Keratinocyte (primary cell): ENCODE measurements at regions not wholly inside any gene's neighbourhood (a gene's known extent, or its start where the extent isn't known, plus 50 kb on each side); places are given as distances from the start of the nearest gene placed in this dataset.

Experiments
- DNase-seq: peaks from one replicate; pipeline ENCODE4 v3.0.0-alpha.2; 2011; ENCODE audit warnings: low read depth, missing footprints, low spot score
- FAIRE-seq: peaks from 2 replicates; lab custom pipeline; 2011; peaks lifted over from hg19 to GRCh38; lab: Jason Lieb, UNC
- H2AFZ ChIP-seq: 2 replicates; pipeline ENCODE4 v1.6.0; 2012; ENCODE audit warnings: low read length, control low read depth, inconsistent platforms; ENCODE audit not compliant: control insufficient read depth
- H3K27ac ChIP-seq: 2 replicates; pipeline ENCODE4 v1.5.1; 2011; ENCODE audit warnings: low read length; ENCODE audit not compliant: control insufficient read depth, insufficient read depth
- H3K27me3 ChIP-seq: 3 replicates; pipeline ENCODE4 v1.6.0; 2011; ENCODE audit warnings: low read length; ENCODE audit not compliant: control insufficient read depth, insufficient read depth; ENCODE audit errors: extremely low read depth
- H3K36me3 ChIP-seq, 2 experiments: 2 replicates in 1 of 2; 3 replicates in 1 of 2; pipeline ENCODE4 v1.5.1; 2011; ENCODE audit warnings: low read length in 2 of 2, mild to moderate bottlenecking in 1 of 2; ENCODE audit not compliant: control insufficient read depth in 2 of 2, insufficient read depth in 2 of 2; ENCODE audit errors: extremely low read depth in 1 of 2
- H3K4me1 ChIP-seq: 3 replicates; pipeline ENCODE4 v1.5.1; 2011; ENCODE audit warnings: low read length; ENCODE audit not compliant: control insufficient read depth, insufficient read depth; ENCODE audit errors: extremely low read depth
- H3K4me2 ChIP-seq: 3 replicates; pipeline ENCODE4 v1.6.0; 2011; ENCODE audit warnings: low read depth, low read length; ENCODE audit not compliant: control insufficient read depth, insufficient read depth; ENCODE audit errors: extremely low read depth
- H3K4me3 ChIP-seq, 3 experiments: fragments of 200-600 bp in 1 of 3; sonication (generic) in 1 of 3; 2 replicates in 2 of 3; 3 replicates in 1 of 3; pipeline ENCODE4 v1.5.1; 2011 to 2016; ENCODE audit warnings: low read length in 3 of 3, mild to moderate bottlenecking in 3 of 3, control low read depth in 2 of 3, inconsistent platforms in 1 of 3, low read depth in 1 of 3, mixed read lengths in 1 of 3, mixed run types in 1 of 3, moderate library complexity in 1 of 3; ENCODE audit not compliant: control insufficient read depth in 2 of 3, insufficient read depth in 2 of 3; ENCODE audit errors: extremely low read depth in 1 of 3
- H3K79me2 ChIP-seq: 2 replicates; pipeline ENCODE4 v1.6.0; 2012; ENCODE audit warnings: low read length; ENCODE audit not compliant: control insufficient read depth, insufficient read depth
- H3K9ac ChIP-seq: 3 replicates; pipeline ENCODE4 v1.6.0; 2011; ENCODE audit warnings: low read length; ENCODE audit not compliant: control insufficient read depth, insufficient read depth; ENCODE audit errors: extremely low read depth
- H3K9me1 ChIP-seq: 3 replicates; pipeline ENCODE4 v1.6.0; 2011; ENCODE audit warnings: low read length; ENCODE audit not compliant: control insufficient read depth, insufficient read depth; ENCODE audit errors: extremely low read depth
- H3K9me3 ChIP-seq: 2 replicates; pipeline ENCODE4 v1.5.1; 2012; ENCODE audit warnings: low read depth, low read length; ENCODE audit not compliant: control insufficient read depth
- H4K20me1 ChIP-seq: 3 replicates; pipeline ENCODE4 v1.6.0; 2011; ENCODE audit warnings: low read length; ENCODE audit not compliant: control insufficient read depth, insufficient read depth; ENCODE audit errors: extremely low read depth
- CTCF ChIP-seq, 3 experiments: IDR thresholded peaks in 1 of 3; conservative IDR thresholded peaks in 1 of 3; optimal IDR thresholded peaks in 1 of 3; 2 replicates in 2 of 3; 3 replicates in 1 of 3; pipeline versions ENCODE3 to v1.5.1; 2011; ENCODE audit warnings: low read length in 3 of 3, mild to moderate bottlenecking in 3 of 3, moderate library complexity in 2 of 3, control low read depth in 1 of 3, inconsistent platforms in 1 of 3; ENCODE audit not compliant: insufficient read depth in 2 of 3; ENCODE audit errors: extremely low read depth in 1 of 3
- EZH2 ChIP-seq: IDR thresholded peaks from one replicate; pipeline ENCODE4 v1.6.1; 2012; ENCODE audit warnings: inconsistent platforms, mild to moderate bottlenecking, low read length, moderate library complexity
- dilution Hi-C: fragments of 300-500 bp; cut with MboI; formaldehyde crosslinking; loops from one replicate; pipeline ENCODE4 v1.7.0; 2020; ENCODE audit warnings: low sequenced_read_pairs; ENCODE audit not compliant: extremely low pct_ligation_motif_present

- dilution Hi-C loops = no loop called here
- no peaks in the 10 kb centered on the region for H3K9me3 ChIP-seq
- no peaks in the 10 kb centered on the region for H3K27me3 ChIP-seq
- no peak overlapping the region for H3K4me2 ChIP-seq
- H2AFZ ChIP-seq = no peak overlapping the region
- no peaks in the 10 kb centered on the region for H3K4me1 ChIP-seq
- H3K9ac ChIP-seq = no peak overlapping the region
- H3K9me1 ChIP-seq = no peaks in the 10 kb centered on the region
- no peak for DNase-seq
- H3K79me2 ChIP-seq = no peaks in the 10 kb centered on the region
- FAIRE-seq = no peak
- TF ChIP-seq EZH2 (no peak), CTCF (optimal IDR thresholded peaks at IDR 0.05 in 1 of 3, IDR thresholded peaks at IDR 0.05 in 1 of 3, conservative IDR thresholded peaks at IDR 0.05 in 1 of 3; ENCODE audit: extremely low read depth in 1 of 3, insufficient read depth in 2 of 3, low read length in 3 of 3) (no peak)
- no peaks in the 10 kb centered on the region for H4K20me1 ChIP-seq
- no peaks in the 10 kb centered on the region for H3K36me3 ChIP-seq
- no peak overlapping the region for H3K27ac ChIP-seq
- H3K4me3 ChIP-seq = no peak overlapping the region
Observed at GRCh38 chr11:115700981-115701875, 197.0 kb upstream of the CADM1 start.

GRCh38 chr11:115700496-115700895 lies 196.3 kb upstream of the CADM1 start:
- H4K20me1 ChIP-seq = no peaks in the 10 kb centered on the region
- H3K79me2 ChIP-seq = no peaks in the 10 kb centered on the region
- H3K36me3 ChIP-seq = no peaks in the 10 kb centered on the region
- H3K27ac ChIP-seq = no peak overlapping the region
- no peaks in the 10 kb centered on the region for H3K9me1 ChIP-seq
- H3K4me1 ChIP-seq = no peaks in the 10 kb centered on the region
- no peak overlapping the region for H2AFZ ChIP-seq
- peaks cover 4% of the 10 kb centered on the region for H3K27me3 ChIP-seq
- DNase-seq (no peak), FAIRE-seq (no peak)
- no peak overlapping the region for H3K9ac ChIP-seq
- H3K4me2 ChIP-seq = no peak overlapping the region
- dilution Hi-C loops = no loop called here
- no peaks in the 10 kb centered on the region for H3K9me3 ChIP-seq
- TF ChIP-seq EZH2 (no peak), CTCF (optimal IDR thresholded peaks at IDR 0.05 in 1 of 3, IDR thresholded peaks at IDR 0.05 in 1 of 3, conservative IDR thresholded peaks at IDR 0.05 in 1 of 3; ENCODE audit: extremely low read depth in 1 of 3, insufficient read depth in 2 of 3, low read length in 3 of 3) (no peak)
- no peak overlapping the region for H3K4me3 ChIP-seq
